Natural killer cell (primary cell): ENCODE measurements at regions not wholly inside any gene's neighbourhood (a gene's known extent, or its start where the extent isn't known, plus 50 kb on each side); places are given as distances from the start of the nearest gene placed in this dataset.

Source experiments
- ATAC-seq, 3 donors: fragments of 150-1000 bp in 2 of 3; fragments of 200-7000 bp in 1 of 3; cut with Tn5 transposase; 1 replicate in 1 of 3; 2 replicates in 2 of 3; pipeline ENCODE4 v1.10.0; 2021; ENCODE audit warnings: mild to moderate bottlenecking in 2 of 3, moderate library complexity in 2 of 3
- DNase-seq, 2 donors: peaks; one replicate each; pipeline versions ENCODE4 v3.0.0 to v3.0.0-alpha.2; 2013 to 2021; ENCODE audit warnings: mixed read lengths in 1 of 2
- H3K27ac ChIP-seq: one replicate; pipeline ENCODE4 v1.5.1; 2013; ENCODE audit warnings: mild to moderate bottlenecking, low read length
- H3K27me3 ChIP-seq: one replicate; pipeline ENCODE4 v1.6.1; 2013; ENCODE audit warnings: low read length; ENCODE audit not compliant: control insufficient read depth, insufficient read depth
- H3K36me3 ChIP-seq: one replicate; pipeline ENCODE4 v1.6.1; 2013; ENCODE audit warnings: low read length; ENCODE audit not compliant: control insufficient read depth, insufficient read depth
- H3K4me1 ChIP-seq: one replicate; pipeline ENCODE4 v1.6.1; 2013; ENCODE audit warnings: low read length; ENCODE audit not compliant: control insufficient read depth, insufficient read depth
- H3K4me3 ChIP-seq: one replicate; pipeline ENCODE4 v1.5.1; 2013; ENCODE audit warnings: low read length
- H3K9me3 ChIP-seq: one replicate; pipeline ENCODE4 v1.6.1; 2013; ENCODE audit warnings: low read length; ENCODE audit not compliant: control insufficient read depth, insufficient read depth
- H3K27ac Mint-ChIP-seq, 2 donors: one replicate each; pipeline ENCODE4 v1.8.0; 2022; ENCODE audit warnings: mild to moderate bottlenecking in 2 of 2, mixed read lengths in 2 of 2, moderate library complexity in 1 of 2
- H3K27me3 Mint-ChIP-seq, 2 donors: one replicate each; pipeline ENCODE4 v1.8.0; 2022; ENCODE audit warnings: low read depth in 2 of 2, mixed read lengths in 2 of 2
- H3K36me3 Mint-ChIP-seq: one replicate; pipeline ENCODE4 v1.8.0; 2022; ENCODE audit warnings: mixed read lengths
- H3K4me1 Mint-ChIP-seq, 2 donors: one replicate each; pipeline ENCODE4 v1.8.0; 2022; ENCODE audit warnings: mixed read lengths in 2 of 2
- H3K4me3 Mint-ChIP-seq: one replicate; pipeline ENCODE4 v1.8.0; 2022; ENCODE audit warnings: mild to moderate bottlenecking, moderate library complexity, mixed read lengths
- H3K9me3 Mint-ChIP-seq, 2 donors: one replicate each; pipeline ENCODE4 v1.8.0; 2022; ENCODE audit warnings: mixed read lengths in 2 of 2
- CTCF ChIP-seq: fragments of 200-600 bp; IDR thresholded peaks from one replicate; pipeline ENCODE4 v1.8.0; 2022; ENCODE audit warnings: antibody characterized with exemption
- WGBS: methylation state at CpG from one replicate; pipeline ENCODE4 v1.1.7; 2013; ENCODE audit warnings: missing lambda C conversion rate; ENCODE audit not compliant: insufficient coverage; 5-methylcytosine and 5-hydroxymethylcytosine counted together
- intact Hi-C: fragments of 100-400 bp; cut with micrococcal nuclease; formaldehyde crosslinking; loops from one replicate; pipeline ENCODE4 v1.14.2; 2022

- no peak for DNase-seq
- no peaks in the 10 kb centered on the region for H3K36me3 ChIP-seq
- Mint-ChIP-seq H3K4me1 (no peaks in the 10 kb centered on the region), H3K36me3 (no peaks in the 10 kb centered on the region), H3K4me3 (no peak overlapping the region), H3K27me3 (peaks cover 30 to 77% of the 10 kb centered on the region in 2 donors), H3K27ac (no peak overlapping the region), H3K9me3 (no peaks in the 10 kb centered on the region)
- ATAC-seq, result no peak
- H3K9me3 ChIP-seq, result peaks cover 4% of the 10 kb centered on the region
- 79% methylated on average over 2 of the region's 3 CpGs for WGBS
- intact Hi-C loops, result no loop called here
- TF ChIP-seq CTCF, result no peak
- no peak overlapping the region for H3K27ac ChIP-seq
- H3K27me3 ChIP-seq, result no peaks in the 10 kb centered on the region
- H3K4me1 ChIP-seq, result no peaks in the 10 kb centered on the region
- H3K4me3 ChIP-seq, result no peak overlapping the region
These were observed 128.2 kb upstream of the SLC7A14 start for GRCh38 chr3:170714122-170714521.

- Histone ChIP-seq H3K36me3 (no peaks in the 10 kb centered on the region), H3K27me3 (no peaks in the 10 kb centered on the region), H3K27ac (no peak overlapping the region), H3K4me1 (no peaks in the 10 kb centered on the region), H3K4me3 (no peak overlapping the region), H3K9me3 (peaks cover 5% of the 10 kb centered on the region)
- Mint-ChIP-seq H3K27me3 (peaks cover 31 to 74% of the 10 kb centered on the region in 2 donors), H3K4me3 (no peak overlapping the region), H3K9me3 (no peaks in the 10 kb centered on the region), H3K4me1 (no peaks in the 10 kb centered on the region), H3K27ac (no peak overlapping the region), H3K36me3 (no peaks in the 10 kb centered on the region)
- DNase-seq (no peak), ATAC-seq (no peak)
- TF ChIP-seq CTCF, result no peak
- 78% methylated on average over 3 of the region's 4 CpGs for WGBS
- intact Hi-C loops, result no loop called here
These were observed 127.8 kb upstream of the SLC7A14 start for GRCh38 chr3:170713653-170714052.

- Mint-ChIP-seq H3K4me3 (no peak overlapping the region), H3K27ac (no peak overlapping the region), H3K36me3 (no peaks in the 10 kb centered on the region), H3K4me1 (no peaks in the 10 kb centered on the region), H3K9me3 (no peaks in the 10 kb centered on the region), H3K27me3 (peaks cover 32 to 69% of the 10 kb centered on the region in 2 donors)
- intact Hi-C loops, result no loop called here
- no peak for ATAC-seq
- Histone ChIP-seq H3K9me3 (peaks cover 5% of the 10 kb centered on the region), H3K4me3 (no peak overlapping the region), H3K27ac (no peak overlapping the region), H3K36me3 (no peaks in the 10 kb centered on the region), H3K27me3 (no peaks in the 10 kb centered on the region), H3K4me1 (no peaks in the 10 kb centered on the region)
- no peak for TF ChIP-seq CTCF
- 50% methylated on average over 1 of the region's 2 CpGs for WGBS
- DNase-seq, result no peak
These were observed 126.9 kb upstream of the SLC7A14 start for GRCh38 chr3:170712798-170713197.

GRCh38 chr3:170712336-170712735, 126.5 kb upstream of the SLC7A14 start:
- TF ChIP-seq CTCF, result no peak
- Histone ChIP-seq H3K27ac (no peak overlapping the region), H3K9me3 (peaks cover 5% of the 10 kb centered on the region), H3K4me3 (no peak overlapping the region), H3K4me1 (no peaks in the 10 kb centered on the region), H3K27me3 (no peaks in the 10 kb centered on the region), H3K36me3 (no peaks in the 10 kb centered on the region)
- no peak overlapping the region for H3K4me3 Mint-ChIP-seq
- DNase-seq, result no peak
- no peaks in the 10 kb centered on the region for H3K4me1 Mint-ChIP-seq
- H3K36me3 Mint-ChIP-seq, result no peaks in the 10 kb centered on the region
- no peak for ATAC-seq
- H3K27ac Mint-ChIP-seq, result no peak overlapping the region
- peaks cover 37 to 69% of the 10 kb centered on the region in 2 donors for H3K27me3 Mint-ChIP-seq
- intact Hi-C loops, result no loop called here
- H3K9me3 Mint-ChIP-seq, result no peaks in the 10 kb centered on the region
- WGBS, result 88% methylated on average over 1 of the region's 1 CpG
